ENCODE measurements at regions not wholly inside any gene's neighbourhood (a gene's known extent, or its start where the extent isn't known, plus 50 kb on each side); places are given as distances from the start of the nearest gene placed in this dataset.

DNA sequence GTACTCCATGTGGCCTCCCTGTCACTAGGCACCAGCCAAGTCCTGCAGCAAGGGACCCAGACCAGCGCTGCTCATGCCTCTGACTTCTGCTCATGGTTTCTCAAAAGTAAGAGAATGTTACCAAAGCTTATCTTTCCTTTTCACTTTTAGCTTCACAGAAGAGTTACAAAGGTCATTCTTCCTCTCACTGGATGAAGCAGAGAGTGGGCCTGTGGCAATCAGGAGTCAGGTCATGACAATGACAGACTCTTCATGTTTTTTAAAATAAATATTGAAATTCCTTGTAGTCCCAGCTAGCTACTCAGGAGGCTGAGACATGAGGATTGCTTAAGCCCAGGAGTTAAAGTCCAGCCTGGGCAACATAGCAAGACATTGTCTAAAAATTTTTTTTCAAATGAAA lies 126.1 kb downstream of the OSR1 start:
- no peak for DNase-seq

DNA sequence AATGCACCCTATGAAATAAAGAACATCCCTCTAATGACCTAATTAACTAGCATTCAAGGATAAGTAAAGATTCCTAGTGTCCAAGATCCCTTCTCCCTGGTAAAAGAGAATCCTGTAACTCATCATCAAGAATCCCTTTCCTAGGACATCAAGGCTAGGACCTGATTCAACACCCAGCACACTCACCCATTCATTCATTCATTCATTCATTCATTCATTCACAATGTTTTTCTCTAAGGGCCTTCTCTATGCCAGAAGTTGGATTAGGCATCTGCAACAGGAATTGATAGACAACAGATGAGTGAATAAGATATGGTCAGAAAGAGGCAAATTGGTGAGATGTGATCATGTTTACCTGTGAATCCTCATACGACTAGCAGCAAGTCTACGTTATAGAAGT lies 126.8 kb downstream of the OSR1 start:
- no peak for DNase-seq

DNA sequence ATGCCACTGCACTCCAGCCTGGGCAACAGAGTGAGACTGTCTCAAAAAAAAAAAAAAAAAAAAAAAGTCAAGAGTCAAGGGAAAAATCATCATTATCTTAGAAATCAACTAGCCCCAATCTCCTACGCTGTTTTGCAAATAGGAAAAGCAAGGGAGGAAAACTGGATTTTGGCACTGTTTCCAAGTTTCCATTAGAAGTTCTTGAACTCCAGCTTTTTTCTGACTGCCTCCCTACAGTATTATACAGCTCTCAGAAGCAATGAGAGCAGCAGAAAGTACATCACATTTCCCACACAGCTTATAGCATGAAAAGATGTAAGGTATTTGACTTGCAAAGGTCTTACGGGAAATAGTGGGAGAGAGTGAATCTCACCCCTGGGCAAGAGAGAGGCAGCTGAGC lies 127.8 kb downstream of the OSR1 start:
- no peak for DNase-seq

DNA sequence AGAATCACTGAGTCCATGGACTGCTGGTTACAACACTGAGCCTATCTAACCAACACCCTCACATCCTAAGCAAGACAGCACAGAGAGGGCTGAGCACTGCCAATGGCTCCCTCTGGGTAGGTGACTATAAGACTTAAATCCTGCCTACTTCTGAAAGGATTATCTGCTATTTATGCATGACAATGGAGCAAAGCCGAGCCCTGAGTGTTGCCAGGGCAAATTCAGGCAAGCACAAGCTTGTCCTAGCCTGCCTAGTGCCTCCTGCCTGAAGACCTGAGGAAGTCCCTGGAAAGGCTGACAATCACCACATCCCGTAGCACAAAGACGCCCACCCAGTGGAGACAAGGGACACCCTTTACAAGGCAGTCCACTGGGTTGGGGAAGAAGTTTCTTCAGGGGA lies 129.7 kb downstream of the OSR1 start:
- DNase-seq, result no peak

DNA sequence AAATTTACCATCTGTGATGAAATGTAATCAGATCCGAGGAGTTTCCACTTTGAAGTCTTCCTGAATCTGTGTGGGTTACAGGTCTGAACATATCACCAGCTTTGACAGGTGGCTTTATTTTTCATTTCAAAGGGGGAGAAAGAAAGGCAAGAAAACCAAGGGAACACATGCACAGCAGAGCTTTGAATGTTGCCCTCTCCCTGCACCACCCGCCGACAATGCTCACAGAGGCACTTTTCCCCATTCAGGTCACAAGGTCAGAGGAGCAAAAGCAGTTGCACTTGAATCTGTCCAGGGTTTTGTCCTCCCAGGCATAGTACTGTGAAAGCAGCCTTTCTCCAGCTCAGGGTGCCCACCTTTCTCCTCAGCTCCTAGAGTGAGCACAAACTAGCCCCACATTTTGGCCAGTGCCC lies 130.2 kb downstream of the OSR1 start:
- DNase-seq, result no peak

DNA sequence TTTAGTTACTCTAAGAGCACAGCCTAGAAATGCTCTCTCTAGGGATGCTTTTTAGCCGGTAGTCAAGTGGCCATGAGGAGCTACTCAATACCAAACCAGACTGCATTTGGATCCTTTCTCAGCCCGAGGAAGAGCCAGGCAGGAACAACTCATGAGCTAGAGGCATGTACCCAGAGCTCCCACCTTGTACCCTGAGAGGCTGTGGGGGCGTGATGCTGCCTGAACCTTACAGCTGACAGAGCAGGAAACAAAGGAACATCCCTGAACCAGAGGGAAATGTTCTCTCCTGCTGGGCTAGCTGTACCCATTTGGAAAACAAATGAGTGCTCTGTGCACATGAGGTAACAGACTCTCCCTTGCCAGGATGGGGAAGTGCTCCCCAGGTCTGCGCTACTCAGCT lies 131.6 kb downstream of the OSR1 start:
- no peak for DNase-seq

DNA sequence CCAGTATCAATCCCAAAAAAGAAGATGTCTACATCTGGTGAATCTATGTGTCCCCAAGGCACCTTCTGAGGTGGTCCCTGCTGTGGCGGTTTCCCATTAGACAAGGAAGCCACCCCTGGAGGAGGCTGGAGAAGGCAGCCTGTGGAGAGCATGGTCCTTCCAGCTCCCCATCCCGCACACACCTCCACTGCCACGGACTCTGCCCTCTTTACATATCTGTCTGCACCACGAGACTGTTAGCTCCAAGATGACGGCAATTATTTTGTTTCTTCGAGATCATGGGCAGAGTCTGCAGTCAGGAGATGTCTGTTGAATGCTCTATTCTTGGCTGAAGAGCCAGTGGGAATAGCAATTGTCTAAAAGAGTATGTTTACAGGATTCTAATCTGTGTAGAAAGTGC lies 132.0 kb downstream of the OSR1 start:
- DNase-seq, result no peak

DNA sequence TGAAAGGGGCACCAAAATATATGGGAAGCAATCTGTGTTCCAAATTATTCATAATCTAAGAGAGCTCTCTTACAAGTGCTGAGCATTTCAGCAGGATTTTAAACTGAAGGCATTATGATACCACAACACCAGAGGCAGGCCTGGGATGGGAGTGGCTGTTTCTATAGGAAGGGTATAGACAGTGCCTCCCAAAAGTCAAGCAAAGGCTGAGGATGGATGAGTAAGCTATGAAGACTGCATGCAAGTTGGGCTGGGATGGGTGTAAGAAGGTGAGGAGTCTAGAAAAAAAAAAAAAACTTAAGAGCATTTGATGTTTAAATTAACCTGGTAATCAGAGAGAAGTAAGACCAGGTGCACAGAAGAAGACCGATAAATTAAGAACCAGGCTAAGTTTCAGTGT lies 132.5 kb downstream of the OSR1 start:
- DNase-seq, result no peak

DNA sequence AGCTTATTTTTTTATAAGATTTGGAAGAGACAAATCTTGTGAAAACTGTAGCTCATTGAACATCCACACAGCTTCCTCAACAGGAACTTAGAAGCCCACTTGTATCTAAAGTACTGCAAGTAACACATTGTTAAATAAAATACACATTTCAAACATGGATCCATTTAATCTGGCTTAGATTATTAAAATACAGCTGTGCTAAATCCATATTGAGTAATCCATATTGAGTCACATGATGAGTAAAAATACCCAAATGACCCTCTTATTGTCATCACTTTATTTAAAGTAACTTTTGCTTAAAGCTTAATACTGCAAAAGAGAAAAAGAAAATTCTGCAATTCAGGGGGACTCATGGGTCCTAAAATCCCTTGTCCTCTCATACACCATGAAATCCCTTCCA lies 133.3 kb downstream of the OSR1 start:
- no peak for DNase-seq

DNA sequence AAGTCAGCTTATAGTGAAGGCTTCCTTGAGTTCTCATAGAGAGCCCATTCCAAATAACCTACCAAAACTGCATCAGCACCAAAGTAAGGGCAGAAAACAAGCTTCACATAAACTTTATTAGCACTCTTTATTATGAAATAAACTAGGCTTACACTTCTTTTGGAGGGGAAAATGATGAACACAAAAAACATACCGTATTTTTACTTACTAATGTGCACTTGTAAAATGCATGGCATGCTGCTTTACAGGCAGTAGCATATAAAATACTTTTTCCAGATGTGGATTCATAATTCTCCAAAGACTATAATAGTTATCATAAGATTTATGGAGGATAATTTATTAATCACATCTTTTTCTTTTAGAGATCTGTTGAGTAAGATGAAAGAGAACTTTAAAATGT lies 133.9 kb downstream of the OSR1 start:
- no peak for DNase-seq

DNA sequence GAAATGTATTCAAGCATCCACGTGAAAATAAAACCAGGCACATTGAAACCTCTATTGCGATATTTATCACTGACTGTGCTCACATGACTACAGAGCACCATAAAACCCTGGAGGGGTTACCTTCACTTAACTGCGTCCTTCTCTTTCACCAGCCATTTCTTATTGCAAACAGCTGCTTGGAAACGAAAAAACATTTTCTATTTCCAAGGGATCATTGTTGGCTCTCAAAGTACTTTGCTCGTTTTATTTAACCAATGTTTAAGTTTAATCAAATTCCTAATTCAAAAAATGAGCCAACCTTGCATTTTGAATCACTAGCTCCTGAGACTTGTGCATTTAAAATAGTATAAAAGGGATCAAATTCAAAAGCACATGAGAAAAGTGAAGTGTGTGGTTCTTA lies 134.4 kb downstream of the OSR1 start:
- DNase-seq, result no peak

DNA sequence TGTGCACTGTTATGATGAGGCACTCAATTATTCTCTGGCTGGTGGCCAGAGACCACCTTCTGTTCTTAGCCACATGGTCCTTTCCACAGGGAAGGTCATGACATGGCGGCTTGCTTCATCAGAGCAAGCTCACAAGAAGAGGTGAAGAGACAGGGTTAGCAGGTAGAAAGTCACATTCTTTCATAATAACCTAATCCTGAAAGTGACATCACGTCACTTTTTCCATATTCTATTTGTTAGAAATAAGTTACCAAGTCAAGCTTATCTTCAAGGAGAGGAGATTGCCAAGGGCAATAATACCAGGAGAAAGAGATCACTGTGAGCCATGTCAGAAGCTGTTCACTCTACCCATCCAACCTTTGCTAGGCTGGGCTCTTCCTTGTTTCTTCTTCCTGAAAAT lies 139.4 kb downstream of the OSR1 start:
- DNase-seq, result no peak

DNA sequence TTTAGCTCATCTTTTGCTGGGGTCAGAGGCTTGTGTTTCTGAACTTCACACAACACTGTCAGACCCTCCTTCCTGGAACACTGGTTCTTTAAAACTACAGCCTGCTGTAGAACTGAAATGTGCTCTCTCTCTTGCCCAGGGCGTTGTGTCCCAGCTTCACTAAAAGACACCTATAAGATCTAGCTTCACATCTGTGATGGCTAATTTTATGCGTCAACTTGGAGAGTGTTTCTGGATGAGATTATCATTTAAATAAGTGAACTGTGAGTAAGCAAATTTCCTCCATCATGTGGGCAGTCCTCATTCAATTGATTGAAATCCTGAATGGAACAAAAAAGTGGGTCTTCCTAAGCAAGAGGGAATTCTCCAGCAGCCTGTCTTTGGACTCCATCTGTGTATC lies 140.3 kb downstream of the OSR1 start:
- DNase-seq, result no peak

DNA sequence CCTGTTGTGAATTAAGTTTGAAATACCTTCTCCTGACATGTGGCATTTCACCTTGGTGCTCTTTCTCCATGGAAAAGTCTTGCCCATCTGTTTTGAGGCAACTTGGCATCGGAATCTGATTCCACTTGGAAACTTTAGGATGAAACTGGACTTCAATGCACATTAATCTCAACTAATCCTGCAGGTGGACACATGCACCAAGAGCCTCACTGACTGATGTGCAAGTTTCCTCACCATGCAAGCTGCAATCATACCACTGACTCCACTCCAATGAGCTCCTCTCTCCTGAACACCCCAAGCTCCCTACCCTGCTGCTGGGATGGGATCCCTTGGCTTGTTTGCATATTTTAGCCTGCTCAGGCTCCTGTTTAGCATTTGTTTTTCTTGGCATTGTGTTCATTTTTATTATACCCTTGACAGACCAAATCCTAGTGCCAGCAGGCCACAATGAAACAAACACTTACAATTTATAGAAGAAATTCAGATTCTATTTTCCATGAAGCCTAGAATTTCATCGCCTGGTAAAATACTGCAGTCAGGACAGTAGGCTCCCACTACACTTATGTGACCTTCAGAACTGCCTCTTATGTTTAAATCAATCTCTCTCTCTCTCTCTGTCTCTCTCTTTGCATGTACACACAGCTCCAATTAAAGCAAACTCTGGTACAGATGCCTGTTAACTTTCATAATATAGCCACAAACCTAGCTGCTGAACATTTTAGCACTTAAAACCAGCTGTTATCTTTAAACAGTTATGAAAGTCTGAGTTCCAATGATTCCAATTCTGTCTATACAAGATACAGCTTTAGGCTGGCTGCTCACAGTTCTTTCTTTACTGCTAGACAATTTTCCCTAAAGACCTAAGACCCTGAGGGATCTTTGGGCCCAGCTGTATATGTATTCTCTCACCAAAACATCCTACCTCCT lies 141.5 kb downstream of the OSR1 start:
- DNase-seq, result no peak

DNA sequence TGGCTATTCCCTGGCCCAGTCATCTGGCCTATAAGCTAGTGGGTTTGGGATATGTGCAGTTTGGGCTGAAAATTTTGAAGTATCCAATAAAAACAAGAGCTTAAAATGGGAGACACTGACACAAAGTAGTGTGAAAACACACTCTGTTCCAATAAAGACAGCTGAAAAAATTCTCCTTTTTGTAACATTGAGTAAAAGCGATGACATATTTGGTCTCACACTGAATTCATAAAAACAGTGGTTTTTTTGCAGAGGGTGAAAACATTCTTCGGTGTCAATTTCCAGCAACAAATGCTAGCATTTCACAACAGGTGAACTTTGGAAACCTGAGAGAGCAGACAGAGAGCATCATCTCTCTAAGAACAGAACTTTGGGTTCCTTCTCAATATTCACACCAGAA lies 142.2 kb downstream of the OSR1 start:
- DNase-seq, result no peak

DNA sequence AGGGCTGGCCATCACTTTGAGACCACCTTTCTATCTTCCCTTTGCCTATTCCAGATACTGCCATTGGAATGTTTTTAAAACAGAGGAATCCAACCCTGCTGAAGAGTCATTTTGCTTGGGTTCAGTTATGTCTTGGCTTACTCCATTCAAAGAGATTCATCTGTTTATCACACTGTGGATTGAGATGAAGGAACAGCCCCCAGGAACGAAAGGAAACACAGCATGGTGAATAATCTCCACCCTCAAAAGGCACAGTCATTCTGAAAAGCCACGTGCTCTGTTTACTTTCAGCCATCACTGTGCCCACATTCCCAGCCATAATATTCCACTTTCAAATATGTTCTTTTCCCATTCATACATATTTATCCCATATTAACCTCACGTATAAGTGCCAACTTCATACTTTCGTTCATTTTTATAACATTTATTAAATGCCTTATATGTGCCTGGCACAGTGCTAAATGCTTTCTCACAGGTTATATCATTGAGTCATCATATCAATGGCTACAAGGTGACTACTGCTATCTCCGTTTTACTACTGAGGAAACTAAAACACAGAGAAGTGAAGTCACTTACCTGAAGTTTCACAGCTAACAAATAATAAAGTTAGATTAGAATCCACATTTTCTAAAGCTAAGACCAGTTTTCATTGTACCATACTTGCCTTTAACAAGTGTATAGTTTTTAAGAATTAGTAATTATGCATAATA lies 143.6 kb downstream of the OSR1 start:
- no peak for DNase-seq

DNA sequence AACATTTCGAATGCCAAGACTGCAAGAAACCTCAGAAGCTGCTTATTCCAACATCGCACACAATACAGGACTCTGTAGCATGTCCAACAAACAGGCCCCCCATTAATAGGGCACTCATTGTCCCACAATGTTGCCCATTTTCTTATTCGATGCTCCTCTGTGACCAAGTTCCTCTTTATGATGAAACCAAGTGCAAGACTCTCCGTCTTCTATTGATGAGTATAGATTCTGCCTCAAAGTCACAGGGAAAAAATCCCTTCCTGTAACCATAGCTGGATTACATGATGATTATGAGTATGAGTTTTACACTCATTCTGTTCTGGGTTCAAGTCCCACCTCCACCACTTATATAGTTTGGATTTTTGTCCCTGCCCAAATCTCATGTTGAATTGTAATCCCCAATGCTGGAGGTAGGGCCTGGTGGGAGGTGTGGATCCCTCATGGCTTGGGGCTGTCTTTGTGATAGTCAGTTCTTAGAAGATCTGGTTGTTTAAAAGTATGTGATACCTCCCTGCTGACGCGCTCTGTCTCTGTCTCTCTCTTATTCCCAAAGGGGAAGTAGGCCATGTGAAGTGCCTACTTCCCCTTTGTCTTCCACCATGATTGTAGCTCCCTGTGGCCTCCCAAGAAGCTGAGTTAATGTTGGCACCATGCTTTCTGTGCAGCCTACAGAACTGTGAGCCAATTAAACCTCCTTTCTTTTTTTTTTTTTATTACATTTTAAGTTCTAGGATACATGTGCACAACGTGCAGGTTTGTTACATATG lies 148.7 kb downstream of the OSR1 start:
- no peak for DNase-seq

DNA sequence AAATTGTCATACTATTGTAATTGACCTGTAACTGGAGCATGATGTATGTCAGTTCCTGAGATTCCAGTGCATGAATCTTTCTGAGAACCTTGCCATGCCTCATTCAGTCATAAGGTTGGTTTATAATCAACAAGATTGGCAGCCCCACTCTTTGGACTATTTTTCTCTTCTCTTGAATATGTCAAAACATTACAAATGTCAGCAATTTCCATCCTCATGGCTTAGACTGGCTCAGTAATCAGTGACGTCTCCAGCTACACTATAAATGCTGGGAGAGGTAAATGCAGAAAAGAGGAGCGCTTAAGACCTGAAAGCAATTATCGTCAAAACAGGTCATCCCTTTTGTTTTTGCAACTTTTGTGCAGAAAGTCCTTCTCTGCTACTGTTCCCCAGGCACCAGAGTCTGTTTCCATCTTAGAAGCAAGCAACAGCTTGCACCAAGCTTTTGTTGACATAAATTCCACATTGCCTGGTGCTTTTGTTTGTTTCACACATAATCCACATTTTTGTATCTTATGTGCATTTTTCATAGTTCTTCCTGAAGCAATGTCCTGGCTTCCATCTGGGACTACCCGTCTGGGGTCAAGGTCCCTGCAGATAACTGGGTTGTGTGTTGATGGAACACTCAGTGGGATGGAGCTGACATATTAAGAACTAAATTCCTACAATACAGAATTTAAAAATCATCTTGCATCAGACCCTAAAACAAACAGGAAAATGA lies 149.8 kb downstream of the OSR1 start:
- DNase-seq, result no peak

DNA sequence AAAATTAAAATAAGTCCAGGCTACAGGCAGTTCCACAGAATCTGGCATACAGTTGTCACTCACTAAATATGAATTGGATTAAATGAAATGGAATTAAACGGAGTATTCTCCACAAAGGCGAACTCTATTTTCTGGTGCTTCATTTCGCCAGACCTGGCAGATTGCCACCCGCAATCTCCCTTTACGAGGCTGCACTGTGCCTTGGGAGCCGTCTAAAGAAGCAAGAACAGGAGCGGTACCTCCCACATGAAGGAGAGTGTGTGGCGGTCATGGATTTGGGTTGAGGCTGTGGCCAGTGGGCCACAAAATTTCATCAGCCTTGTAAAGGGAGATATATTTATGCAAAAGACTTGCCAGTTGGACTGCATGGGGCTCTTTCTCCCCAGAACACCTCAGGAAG lies 151.0 kb downstream of the OSR1 start:
- no peak for DNase-seq

DNA sequence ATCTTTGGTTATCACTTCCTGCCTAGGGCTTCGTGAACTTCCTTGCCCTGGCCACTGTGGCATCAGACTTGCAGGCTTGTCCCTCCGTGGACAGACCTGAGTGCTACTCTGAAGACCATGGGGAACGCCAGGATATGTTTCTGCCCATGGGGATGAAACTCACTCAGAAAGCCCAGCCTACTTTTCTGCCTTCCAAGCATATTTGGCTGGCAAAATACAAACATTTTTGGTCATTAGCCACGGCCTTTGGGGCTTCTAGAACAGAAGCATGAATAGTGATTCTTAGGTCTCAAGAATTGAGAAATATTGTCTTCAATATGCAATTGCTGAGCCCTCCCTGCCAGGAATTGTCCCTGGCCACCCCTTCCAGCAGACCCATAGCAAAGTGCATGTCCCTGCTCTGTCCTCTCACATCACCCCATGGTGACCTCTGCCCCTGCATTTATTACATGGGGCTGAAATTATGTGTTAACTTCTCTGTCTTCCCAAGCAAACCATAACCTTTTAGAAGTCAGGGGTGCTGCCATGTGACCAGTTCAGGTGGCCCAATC lies 152.4 kb downstream of the OSR1 start:
- no peak for DNase-seq

DNA sequence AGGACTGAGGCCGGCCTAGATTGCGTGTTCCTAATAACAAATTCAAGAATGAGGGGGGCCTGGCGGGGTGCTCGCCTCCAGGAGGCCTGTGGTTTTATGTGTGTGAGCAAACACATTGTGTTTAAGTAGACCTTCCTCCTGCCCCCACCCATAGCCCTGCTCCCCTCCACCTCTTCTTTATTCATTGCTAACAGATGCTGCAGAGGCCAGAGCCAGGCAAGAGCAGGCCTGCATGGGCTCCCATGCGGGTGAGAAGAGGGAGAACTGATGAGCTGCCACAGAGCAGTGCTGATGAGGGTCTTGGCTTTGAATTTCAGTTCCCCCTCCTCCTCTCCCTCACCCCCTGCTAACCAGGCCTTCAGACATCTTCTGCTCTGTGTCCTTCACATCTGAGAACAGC lies 154.6 kb downstream of the OSR1 start:
- DNase-seq, result no peak

DNA sequence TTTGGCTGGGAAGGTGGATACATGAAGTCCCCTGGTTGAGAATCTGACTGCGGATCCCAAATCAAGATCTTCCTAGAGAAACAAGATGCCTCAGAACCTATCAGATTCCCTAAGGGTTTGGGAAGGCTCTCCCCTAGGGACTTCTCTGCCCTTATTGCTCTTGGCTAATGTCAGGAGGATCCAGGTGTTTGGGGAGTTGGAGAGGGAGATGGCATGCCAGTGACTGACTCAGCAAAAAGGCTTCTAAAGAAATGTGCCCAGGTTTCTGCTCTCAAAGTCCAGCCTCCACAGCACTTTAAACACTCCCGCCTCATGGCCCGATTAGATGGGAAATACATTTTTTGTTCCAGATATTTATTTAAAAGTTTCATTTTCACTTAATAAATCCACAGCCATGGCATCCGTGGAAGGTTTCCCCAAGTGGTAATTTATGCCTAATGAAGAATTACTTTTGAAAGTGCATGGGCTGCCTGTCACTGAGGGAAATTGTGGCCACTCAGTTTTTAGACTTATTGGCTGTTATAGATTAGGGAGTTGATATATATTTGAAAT lies 156.4 kb downstream of the OSR1 start:
- DNase-seq, result no peak
